GM23338 (cell line): ENCODE measurements at regions not wholly inside any gene's neighbourhood (a gene's known extent, or its start where the extent isn't known, plus 50 kb on each side); places are given as distances from the start of the nearest gene placed in this dataset.

ENCODE experiments used
- CREB1 ChIP-seq: fragments of 250-450 bp; sonication (Bioruptor Pico); IDR thresholded peaks from 2 replicates; pipeline ENCODE4 v1.5.0; 2020; ENCODE audit warnings: low read depth, mild to moderate bottlenecking, moderate library complexity
- CTCF ChIP-seq, 2 experiments: fragments of 200-600 bp in 1 of 2; sonication (generic) in 1 of 2; conservative IDR thresholded peaks; 2 replicates each; pipeline versions ENCODE4 v1.5.1 to v1.6.1; 2016 to 2017; ENCODE audit warnings: antibody characterized with exemption in 2 of 2, low read depth in 2 of 2, mild to moderate bottlenecking in 2 of 2, moderate library complexity in 1 of 2
- ETS1 ChIP-seq: IDR thresholded peaks from 2 replicates; pipeline ENCODE4 v1.6.1; 2016; ENCODE audit warnings: antibody characterized with exemption
- EZH2 ChIP-seq: fragments of 200-600 bp; sonication (generic); IDR thresholded peaks from one replicate; pipeline ENCODE4 v1.8.0; 2017; ENCODE audit warnings: antibody characterized with exemption, mild to moderate bottlenecking, low read depth; ENCODE audit not compliant: unreplicated experiment
- EZH2phosphoT487 ChIP-seq: fragments of 200-600 bp; sonication (generic); IDR thresholded peaks from one replicate; pipeline ENCODE4 v1.8.1; 2018; ENCODE audit warnings: antibody characterized with exemption; ENCODE audit not compliant: unreplicated experiment
- JUNB ChIP-seq: IDR thresholded peaks from one replicate; pipeline ENCODE4 v1.6.1; 2016; ENCODE audit warnings: antibody characterized with exemption; ENCODE audit not compliant: unreplicated experiment
- POLR2AphosphoS5 ChIP-seq: IDR thresholded peaks from 2 replicates; pipeline ENCODE4 v1.6.1; 2016; ENCODE audit warnings: antibody characterized with exemption, low read depth
- ZNF114 ChIP-seq: fragments of 250-450 bp; sonication (Bioruptor Pico); IDR thresholded peaks from 2 replicates; pipeline ENCODE4 v1.5.0; 2020; ENCODE audit warnings: mild to moderate bottlenecking, moderate library complexity
- TF ChIP-seq, protein P1 (sequence below): IDR thresholded peaks from one replicate; pipeline ENCODE4 v1.6.1; 2018; ENCODE audit warnings: antibody characterized with exemption; ENCODE audit not compliant: unreplicated experiment

GRCh38 chr17:68801335-68802247 lies 153.6 kb downstream of the ABCA8 start:
- TF ChIP-seq CTCF (conservative IDR thresholded peaks at IDR 0.05; ENCODE audit: low read depth in 2 of 2) (no peak), EZH2 (no peak), ZNF114 (CRISPR knock-in tag) (no peak), POLR2AphosphoS5 (no peak), CREB1 (no peak), JUNB (no peak), EZH2phosphoT487 (no peak), ETS1 (no peak)
- TF ChIP-seq, protein P1, sequence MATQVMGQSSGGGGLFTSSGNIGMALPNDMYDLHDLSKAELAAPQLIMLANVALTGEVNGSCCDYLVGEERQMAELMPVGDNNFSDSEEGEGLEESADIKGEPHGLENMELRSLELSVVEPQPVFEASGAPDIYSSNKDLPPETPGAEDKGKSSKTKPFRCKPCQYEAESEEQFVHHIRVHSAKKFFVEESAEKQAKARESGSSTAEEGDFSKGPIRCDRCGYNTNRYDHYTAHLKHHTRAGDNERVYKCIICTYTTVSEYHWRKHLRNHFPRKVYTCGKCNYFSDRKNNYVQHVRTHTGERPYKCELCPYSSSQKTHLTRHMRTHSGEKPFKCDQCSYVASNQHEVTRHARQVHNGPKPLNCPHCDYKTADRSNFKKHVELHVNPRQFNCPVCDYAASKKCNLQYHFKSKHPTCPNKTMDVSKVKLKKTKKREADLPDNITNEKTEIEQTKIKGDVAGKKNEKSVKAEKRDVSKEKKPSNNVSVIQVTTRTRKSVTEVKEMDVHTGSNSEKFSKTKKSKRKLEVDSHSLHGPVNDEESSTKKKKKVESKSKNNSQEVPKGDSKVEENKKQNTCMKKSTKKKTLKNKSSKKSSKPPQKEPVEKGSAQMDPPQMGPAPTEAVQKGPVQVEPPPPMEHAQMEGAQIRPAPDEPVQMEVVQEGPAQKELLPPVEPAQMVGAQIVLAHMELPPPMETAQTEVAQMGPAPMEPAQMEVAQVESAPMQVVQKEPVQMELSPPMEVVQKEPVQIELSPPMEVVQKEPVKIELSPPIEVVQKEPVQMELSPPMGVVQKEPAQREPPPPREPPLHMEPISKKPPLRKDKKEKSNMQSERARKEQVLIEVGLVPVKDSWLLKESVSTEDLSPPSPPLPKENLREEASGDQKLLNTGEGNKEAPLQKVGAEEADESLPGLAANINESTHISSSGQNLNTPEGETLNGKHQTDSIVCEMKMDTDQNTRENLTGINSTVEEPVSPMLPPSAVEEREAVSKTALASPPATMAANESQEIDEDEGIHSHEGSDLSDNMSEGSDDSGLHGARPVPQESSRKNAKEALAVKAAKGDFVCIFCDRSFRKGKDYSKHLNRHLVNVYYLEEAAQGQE = no peak
